Hematopoietic multipotent progenitor cell treated with erythropoietin and hydrocortisone succinate and interleukin-3 and kit ligand, for 15 days (in vitro differentiated cells): ENCODE measurements at regions not wholly inside any gene's neighbourhood (a gene's known extent, or its start where the extent isn't known, plus 50 kb on each side); places are given as distances from the start of the nearest gene placed in this dataset.

Source experiments
- DNase-seq: peaks from one replicate; pipeline ENCODE4 v3.0.0-alpha.2; 2015; ENCODE audit warnings: low spot score

DNA sequence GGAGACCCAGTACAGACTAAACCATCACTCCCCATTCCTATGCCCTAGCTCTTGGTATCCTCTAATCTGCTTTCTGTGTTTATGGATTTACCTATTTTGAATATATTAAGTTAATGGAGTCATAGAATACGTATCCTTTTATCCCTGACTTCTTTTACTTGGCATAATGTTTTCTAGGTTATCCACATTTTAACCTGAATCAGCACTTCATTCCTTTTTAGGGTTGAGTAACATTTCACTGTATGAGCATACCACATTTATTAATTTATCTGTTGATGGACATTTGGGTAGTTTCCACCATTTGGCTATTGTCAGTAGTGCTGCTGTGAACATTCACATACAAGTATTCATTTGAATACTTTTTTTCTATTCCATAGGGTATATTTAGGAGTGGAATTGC, 157.3 kb upstream of the CTNNA2 start:
- DNase-seq = no peak

DNA sequence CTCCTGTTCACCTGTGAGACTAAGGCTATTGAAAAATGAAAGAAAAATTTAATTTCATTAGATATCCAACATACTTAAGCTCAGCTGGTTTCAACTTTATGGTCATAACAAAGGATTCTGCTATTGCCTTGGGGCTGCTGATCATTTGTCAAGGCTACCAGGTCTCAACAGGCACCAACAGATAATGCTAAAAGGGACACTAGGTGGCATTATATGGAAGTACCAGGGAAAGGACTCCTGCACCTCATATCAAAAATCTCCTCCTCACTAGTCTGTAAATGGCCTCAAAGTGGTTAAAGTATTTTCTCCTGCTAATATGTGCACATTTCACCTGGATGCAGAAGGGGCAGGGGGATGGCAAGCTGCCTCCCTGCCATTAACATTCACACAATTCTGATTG, 167.9 kb upstream of the REG3A start:
- DNase-seq = no peak

GRCh38 chr2:79320871-79321270, 161.3 kb upstream of the REG3A start:
- DNase-seq = no peak

- DNase-seq = no peak
These were observed 135.4 kb upstream of the REG3A start for GRCh38 chr2:79294994-79295393.

DNA sequence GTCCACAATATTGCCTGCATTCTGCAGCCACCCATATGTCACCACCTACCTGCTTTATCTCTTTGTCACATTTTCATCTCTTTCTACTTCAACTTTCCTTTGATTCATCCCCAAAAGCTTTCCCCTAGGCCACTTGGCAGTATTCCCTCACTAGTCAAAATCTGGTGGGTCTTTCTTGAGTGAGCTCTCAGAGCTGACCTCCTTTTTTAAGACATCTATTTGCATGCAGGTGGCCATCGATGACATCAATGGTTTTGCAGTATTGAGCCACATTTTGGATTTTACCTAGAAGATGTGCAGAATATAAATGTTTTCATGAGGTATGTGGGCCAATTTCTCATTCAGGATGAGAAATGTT, 133.4 kb upstream of the REG3A start:
- no peak for DNase-seq

- no peak for DNase-seq
These were observed 132.8 kb upstream of the REG3A start for GRCh38 chr2:79292239-79292957.

- DNase-seq = no peak
These were observed 116.3 kb upstream of the REG3A start for GRCh38 chr2:79275863-79276262.

- no peak for DNase-seq
These were observed 115.6 kb upstream of the REG3A start for GRCh38 chr2:79275197-79275596.

GRCh38 chr2:79272616-79273015, 113.1 kb upstream of the REG3A start:
- DNase-seq = no peak

GRCh38 chr2:79271456-79271855, 111.9 kb upstream of the REG3A start:
- no peak for DNase-seq

DNA sequence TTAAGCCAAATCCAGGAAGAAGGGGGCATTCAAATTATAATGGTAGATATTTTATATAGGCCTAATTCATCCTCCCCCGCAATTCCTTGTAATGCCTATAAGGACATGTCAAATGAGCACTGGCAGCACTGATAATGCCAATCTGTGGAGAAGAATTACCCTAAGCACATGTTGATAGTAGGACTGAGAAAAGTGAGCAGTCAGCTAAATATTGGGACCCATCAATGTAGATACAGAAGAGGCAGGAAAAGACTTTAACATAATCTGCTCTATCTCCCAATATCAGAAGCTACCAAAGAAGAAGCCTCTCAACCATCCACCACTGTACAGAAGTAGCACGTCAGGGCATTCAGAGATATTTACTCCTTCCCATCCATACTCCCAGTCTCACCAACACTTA, 101.3 kb upstream of the REG3A start:
- no peak for DNase-seq

GRCh38 chr2:79259959-79260358, 100.4 kb upstream of the REG3A start:
- DNase-seq = no peak

DNA sequence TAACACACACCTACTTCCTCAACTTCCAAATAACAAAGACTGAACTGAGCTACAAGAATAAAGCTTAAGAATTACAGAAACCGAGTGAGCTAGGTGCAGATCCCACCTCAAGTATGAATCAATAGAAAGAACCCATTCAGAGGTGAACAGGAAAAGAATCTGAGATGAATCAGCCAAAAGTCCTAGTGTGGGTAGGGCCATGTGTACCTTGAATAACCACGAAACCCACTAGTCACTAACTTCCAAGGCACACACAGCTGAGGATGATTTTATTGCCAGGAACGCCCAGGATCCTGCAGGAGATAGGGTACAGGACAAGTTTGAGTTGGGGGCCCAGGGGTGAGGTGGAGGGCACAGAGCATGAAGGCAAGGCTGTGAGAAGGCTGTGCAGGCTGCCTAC, 99.7 kb upstream of the REG3A start:
- DNase-seq = no peak

- DNase-seq = no peak
These were observed 93.8 kb upstream of the REG3A start for GRCh38 chr2:79253243-79253774.

DNA sequence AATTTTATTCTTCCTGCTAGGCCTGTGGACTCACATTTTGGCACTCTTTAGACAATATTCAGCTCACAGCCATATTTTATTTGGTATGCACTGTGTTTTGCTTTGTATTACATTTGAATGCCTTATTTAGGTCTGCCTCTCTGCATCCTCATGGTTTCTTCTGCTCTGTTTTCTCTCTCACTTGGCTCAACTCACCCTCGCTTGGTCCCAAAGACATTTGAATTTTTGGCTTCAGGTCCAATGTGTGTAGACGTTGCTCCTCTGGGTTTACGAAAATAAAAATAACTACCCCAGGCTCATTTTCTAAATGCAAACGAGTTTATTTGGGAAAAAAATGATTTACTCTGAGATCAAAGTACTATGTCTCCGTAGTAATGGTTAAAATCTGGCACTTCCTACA, 91.1 kb upstream of the REG3A start:
- no peak for DNase-seq

DNA sequence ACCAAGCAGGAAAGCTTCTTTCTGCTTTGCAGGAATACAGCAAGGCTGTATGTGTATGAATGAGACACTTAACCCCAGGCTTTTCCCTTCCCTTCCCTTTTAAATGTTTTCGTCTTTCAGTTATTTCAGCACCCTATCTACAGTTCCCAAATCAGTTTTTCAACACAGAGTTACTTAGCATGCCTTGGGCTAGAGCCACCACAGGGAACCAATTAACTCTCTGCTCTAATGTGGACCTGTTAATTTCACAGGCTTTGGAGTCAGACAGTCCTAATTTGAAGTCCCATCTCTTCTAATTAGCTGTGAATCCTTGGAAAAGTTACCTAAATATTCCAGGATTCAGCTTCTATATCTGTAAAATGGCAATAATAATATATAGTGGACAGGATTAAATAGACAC, 89.2 kb upstream of the REG3A start:
- no peak for DNase-seq

DNA sequence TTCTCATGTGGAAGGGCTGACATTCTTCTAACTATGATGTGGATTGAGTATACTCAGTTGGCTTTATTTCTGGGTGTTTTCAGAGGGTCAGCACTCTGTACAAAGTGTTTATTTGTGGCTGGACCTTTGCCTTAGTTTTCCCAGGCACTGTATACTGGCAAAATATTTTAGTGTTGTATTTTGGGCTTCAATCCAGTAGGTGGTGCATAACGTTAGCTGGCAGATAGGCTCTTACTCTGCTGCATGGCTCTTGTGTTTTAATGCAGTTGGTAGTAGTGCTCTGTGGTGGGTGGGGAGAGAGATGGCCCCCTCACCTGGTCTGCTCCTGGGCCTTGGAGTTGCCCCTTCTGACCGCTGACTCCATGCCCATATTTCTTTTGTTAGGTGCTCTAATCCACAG, 75.6 kb upstream of the REG3A start:
- no peak for DNase-seq

DNA sequence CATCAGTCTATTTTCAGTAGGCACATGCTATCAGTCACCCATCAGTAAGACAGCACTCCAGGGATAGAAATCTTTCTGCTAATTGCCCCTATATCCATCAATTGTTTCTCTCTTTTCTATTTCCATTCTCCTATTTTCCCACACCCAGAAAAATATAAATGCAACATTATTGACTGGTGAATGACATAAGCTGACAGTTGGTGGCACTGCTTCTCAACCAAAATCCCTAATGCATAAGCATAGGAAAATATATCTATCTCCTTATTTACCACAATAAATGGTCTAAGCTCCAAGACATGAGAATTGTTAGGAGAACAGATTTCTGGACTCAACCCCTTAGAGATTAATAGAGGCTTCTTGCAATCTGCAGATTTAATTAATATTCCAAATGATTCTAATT, 64.0 kb upstream of the REG3A start:
- no peak for DNase-seq

DNA sequence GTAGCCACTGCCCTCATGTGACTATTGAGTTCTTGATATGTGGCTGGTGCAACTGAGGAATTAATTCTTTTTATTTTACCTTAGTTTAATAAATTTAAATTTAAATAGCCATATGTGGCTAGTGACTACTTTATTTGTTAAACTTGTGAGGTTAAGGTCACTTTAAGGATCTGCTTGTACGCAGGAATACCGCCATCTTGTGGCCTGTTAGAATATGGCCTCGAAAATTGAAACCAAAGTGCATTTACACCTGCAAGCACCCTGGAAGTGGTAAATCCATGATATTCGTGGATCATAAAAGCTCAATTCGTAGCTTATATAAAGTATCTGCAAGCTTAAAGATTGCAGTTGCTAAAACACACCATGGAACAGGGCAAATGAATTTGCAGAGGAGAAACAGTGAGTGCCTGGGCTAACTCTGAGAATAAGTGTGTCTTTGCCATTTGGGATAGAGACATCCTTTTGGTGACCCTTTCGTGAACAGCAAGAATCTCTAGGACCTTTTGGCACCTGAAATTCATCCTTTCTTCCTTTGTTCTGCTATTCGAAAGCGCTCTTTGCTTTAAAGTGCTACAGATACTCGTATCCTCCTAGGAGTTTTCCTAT, 59.9 kb upstream of the REG3A start:
- DNase-seq = peak; percentile 18

DNA sequence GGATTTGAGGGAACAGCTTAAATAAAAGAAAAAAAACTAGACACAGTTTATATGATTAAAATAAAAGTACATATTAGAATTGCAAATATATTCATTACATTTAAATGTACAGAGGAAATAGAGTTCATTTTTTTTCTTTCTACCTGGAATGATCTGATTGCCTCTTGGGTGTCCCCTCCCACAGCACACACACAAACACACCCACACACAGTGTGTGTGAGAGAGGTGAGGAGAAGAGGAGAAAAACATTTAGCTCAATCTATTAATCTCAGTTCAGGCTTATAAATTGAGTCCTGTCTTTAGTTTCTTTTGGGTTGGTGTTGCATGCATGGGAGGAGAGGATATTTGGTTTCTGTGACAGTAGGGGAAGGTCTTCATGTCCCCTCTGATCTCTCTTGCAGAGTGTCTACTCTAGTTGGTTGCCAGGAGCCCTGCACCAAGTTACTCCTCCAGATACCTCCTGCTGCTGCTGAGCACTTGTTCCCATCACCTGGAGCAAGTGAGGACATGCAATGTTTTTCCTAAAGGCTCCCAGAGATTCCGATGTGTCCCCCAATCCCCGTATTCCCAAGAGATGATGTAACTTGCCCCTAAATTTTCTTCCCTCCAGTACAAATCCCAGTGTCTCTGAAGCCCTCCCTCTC, 50.8 kb upstream of the REG3A start:
- no peak for DNase-seq
